Muscle layer of duodenum (tissue), 2 donors: ENCODE measurements at regions not wholly inside any gene's neighbourhood (a gene's known extent, or its start where the extent isn't known, plus 50 kb on each side); places are given as distances from the start of the nearest gene placed in this dataset.

Experiments used
- H3K27ac ChIP-seq: one replicate; pipeline ENCODE4 v1.7.0; 2013; ENCODE audit warnings: mild to moderate bottlenecking, low read length
- H3K27me3 ChIP-seq: one replicate; pipeline ENCODE4 v1.7.0; 2013; ENCODE audit warnings: low read depth, mild to moderate bottlenecking, control low read depth, low read length
- H3K36me3 ChIP-seq, 2 donors: one replicate each; pipeline ENCODE4 v1.7.0; 2013; ENCODE audit warnings: low read length in 2 of 2, control low read depth in 1 of 2, mild to moderate bottlenecking in 1 of 2; ENCODE audit not compliant: insufficient read depth in 2 of 2, control insufficient read depth in 1 of 2
- H3K4me1 ChIP-seq, 2 donors: one replicate each; pipeline ENCODE4 v1.7.0; 2013; ENCODE audit warnings: low read length in 2 of 2, mild to moderate bottlenecking in 2 of 2, control low read depth in 1 of 2, moderate library complexity in 1 of 2; ENCODE audit not compliant: insufficient read depth in 2 of 2, control insufficient read depth in 1 of 2
- H3K4me3 ChIP-seq, 2 donors: one replicate each; pipeline ENCODE4 v1.7.0; 2013; ENCODE audit warnings: low read length in 2 of 2, low read depth in 1 of 2, mild to moderate bottlenecking in 1 of 2
- H3K9me3 ChIP-seq, 2 donors: one replicate each; pipeline ENCODE4 v1.7.0; 2013; ENCODE audit warnings: low read length in 2 of 2, control low read depth in 1 of 2, mild to moderate bottlenecking in 1 of 2; ENCODE audit not compliant: control insufficient read depth in 1 of 2
- donor health status: healthy.

DNA sequence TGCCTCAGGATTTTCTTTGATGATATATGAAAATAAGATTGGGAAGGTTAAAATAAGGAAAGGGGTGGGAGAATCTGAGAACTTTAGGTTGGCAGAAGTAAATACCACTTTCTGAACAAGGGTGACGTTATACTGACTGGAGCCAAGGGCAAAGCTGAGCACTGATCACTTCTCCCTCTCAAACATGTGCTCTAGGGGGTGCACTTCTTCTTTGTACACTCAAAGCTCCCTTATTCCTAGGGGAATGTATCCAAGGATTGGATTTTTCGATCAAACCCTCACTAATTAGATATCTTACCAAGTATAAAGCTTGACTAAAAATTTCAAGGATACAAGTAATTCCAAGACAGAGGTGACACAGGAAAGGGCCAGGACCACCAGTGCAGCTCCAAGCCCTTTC is 243.9 kb upstream of the UMPS start:
- Histone ChIP-seq H3K36me3 (peaks cover 0 to 4% of the 10 kb centered on the region in 2 donors), H3K27ac (no peak overlapping the region), H3K9me3 (no peaks in the 10 kb centered on the region), H3K4me1 (no peaks in the 10 kb centered on the region), H3K4me3 (no peak overlapping the region), H3K27me3 (no peaks in the 10 kb centered on the region)

DNA sequence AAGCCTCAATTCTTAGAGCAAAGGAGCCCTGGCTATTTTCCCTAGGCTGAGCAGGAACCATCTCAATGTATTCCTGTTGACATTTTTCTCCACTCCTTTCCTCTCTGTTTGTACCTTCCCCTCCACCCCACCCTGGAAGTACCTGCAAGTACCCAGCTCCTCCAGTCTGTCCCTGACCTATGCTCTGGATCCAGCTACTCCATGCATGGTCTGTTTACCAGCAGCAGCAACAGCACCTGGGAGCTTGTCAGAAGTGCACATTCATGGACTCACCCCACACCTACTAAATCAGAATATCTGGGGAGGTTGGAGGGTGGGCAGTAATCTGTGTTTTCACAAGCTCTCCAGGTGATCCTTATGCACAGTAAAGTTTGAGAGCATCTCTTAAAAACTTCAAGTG is 240.7 kb upstream of the UMPS start:
- Histone ChIP-seq H3K4me1 (no peaks in the 10 kb centered on the region), H3K27ac (no peak overlapping the region), H3K27me3 (no peaks in the 10 kb centered on the region), H3K36me3 (no peaks in the 10 kb centered on the region), H3K9me3 (no peaks in the 10 kb centered on the region), H3K4me3 (no peak overlapping the region)

DNA sequence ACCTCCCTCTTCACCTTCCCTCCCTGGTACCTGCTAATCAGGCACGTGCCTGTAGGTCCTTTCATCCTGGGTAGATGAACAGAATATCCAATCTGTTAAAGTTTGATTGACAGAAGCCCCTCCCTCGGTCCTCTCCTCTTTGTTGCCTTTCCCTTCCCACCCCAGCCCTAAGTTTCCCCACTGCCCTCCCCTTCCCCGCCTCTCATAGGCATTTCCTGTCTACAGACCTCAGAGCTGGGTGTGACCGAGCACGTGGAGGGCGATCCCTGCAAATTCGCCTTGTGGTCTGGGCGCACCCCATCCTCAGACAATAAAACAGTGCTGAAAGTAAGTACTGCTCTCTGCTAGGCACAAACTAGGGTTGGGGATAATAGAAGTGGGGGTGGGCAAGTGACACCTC is 239.2 kb upstream of the UMPS start:
- Histone ChIP-seq H3K27me3 (no peaks in the 10 kb centered on the region), H3K9me3 (no peaks in the 10 kb centered on the region), H3K27ac (no peak overlapping the region), H3K4me3 (no peak overlapping the region), H3K36me3 (no peaks in the 10 kb centered on the region), H3K4me1 (no peaks in the 10 kb centered on the region)

DNA sequence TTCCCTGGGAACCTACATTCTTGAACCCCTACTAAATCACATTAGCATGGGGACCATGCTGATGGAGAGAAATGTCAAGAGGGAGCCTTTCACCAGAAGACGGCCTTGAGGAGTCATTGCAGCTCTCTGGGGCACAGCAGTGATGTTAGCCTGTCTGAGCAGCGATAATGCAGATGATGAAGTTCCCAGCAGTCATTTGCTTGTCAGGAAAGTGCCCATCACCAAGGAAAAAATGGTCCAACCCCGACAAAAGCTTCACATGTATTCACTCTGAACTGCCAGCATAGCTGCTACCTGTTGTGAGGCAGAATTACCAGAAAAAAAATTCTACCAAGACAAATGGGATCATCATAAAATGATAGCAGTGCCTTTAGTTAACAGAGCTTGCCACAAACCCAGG is 238.4 kb upstream of the UMPS start:
- H3K27ac ChIP-seq: no peak overlapping the region
- no peaks in the 10 kb centered on the region for H3K4me1 ChIP-seq
- H3K9me3 ChIP-seq: no peaks in the 10 kb centered on the region
- H3K4me3 ChIP-seq: no peak overlapping the region
- no peaks in the 10 kb centered on the region for H3K36me3 ChIP-seq
- no peaks in the 10 kb centered on the region for H3K27me3 ChIP-seq

DNA sequence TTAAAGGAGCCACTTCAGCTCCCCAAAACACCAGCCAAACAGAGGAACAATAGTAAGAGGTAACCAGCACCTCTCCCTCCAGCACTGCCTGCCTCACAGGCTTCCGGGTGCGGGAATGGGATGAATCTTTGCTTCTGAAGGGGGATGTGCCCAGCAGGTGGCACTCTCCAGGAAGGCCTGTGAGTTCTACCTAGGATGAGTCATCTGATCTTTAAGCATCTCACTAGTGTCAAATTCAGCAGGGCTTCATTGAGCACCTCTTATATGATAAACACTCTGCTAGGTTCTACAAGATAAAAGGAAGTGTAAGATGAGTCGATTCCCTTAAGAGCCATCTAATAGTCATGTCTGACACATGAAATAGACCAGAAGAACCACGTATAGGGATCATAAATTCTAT is 237.4 kb upstream of the UMPS start:
- Histone ChIP-seq H3K36me3 (no peaks in the 10 kb centered on the region), H3K4me1 (no peaks in the 10 kb centered on the region)

DNA sequence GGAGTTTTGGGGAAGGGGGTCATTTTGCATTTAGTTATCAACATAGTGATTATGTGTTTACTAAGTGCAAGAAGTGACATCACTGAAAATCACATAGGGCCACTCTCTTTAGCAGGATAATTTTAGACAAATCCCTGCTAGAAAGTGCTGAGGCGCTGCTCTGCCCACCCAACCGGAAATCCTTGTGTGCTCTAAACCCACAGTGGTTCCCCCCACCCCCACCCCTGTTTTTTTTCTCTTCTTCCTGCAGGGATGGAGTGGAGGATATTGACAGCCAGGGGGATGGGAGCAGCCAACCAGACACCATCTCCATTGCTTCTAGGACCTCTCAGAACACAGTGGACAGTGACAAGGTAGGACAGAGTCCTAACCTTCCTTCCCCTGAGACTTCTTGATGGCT is 234.2 kb upstream of the UMPS start:
- Histone ChIP-seq H3K36me3 (no peaks in the 10 kb centered on the region), H3K4me3 (no peak overlapping the region), H3K27ac (no peak overlapping the region), H3K4me1 (no peaks in the 10 kb centered on the region), H3K27me3 (no peaks in the 10 kb centered on the region), H3K9me3 (no peaks in the 10 kb centered on the region)

More for the DNA sequence above, 237.4 kb upstream of the UMPS start:
- no peak overlapping the region for H3K27ac ChIP-seq
- H3K9me3 ChIP-seq: no peaks in the 10 kb centered on the region
- no peak overlapping the region for H3K4me3 ChIP-seq
- no peaks in the 10 kb centered on the region for H3K27me3 ChIP-seq

DNA sequence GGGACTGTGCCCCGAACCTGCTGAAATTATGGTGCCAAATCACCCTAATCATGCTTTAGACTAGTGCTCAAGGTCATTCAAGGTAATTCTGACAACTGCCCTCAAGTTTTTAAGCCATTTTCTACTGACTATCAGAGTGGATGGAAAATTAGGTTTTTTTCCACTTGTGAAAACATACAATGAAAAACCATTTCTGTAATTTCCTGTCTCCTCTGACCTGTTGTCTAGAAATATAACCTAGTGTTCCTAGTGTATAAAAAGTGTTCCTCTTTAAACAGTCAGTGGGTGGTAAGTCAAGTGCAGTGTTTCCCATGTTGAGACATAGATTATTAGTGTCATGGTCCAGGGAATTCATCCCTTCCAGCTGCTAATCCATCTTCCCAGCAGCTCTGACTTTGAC is 232.8 kb upstream of the UMPS start:
- Histone ChIP-seq H3K36me3 (no peaks in the 10 kb centered on the region), H3K9me3 (no peaks in the 10 kb centered on the region), H3K4me3 (no peak overlapping the region), H3K27ac (no peak overlapping the region), H3K4me1 (no peaks in the 10 kb centered on the region), H3K27me3 (no peaks in the 10 kb centered on the region)

DNA sequence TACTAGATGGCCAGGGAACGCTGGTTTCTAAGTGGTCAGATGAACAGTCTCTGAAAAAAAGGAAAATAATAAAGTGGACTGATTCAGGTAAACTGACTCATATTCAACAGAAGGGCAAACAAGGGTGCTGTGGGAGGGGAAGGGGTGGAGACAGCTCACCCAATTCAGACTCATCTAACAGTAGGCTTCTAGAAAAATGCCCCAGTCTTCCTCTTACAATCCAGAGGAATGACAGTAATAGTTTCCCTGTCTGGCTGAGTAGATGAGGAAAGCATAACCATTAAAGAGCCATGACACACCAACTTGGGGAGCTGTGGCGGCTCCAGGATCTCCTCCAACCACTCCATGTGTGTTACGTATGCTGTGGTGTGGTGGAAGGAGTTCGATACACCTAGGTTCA is 231.4 kb upstream of the UMPS start:
- Histone ChIP-seq H3K4me1 (no peaks in the 10 kb centered on the region), H3K4me3 (no peak overlapping the region), H3K27ac (no peak overlapping the region), H3K27me3 (no peaks in the 10 kb centered on the region), H3K9me3 (no peaks in the 10 kb centered on the region), H3K36me3 (no peaks in the 10 kb centered on the region)

DNA sequence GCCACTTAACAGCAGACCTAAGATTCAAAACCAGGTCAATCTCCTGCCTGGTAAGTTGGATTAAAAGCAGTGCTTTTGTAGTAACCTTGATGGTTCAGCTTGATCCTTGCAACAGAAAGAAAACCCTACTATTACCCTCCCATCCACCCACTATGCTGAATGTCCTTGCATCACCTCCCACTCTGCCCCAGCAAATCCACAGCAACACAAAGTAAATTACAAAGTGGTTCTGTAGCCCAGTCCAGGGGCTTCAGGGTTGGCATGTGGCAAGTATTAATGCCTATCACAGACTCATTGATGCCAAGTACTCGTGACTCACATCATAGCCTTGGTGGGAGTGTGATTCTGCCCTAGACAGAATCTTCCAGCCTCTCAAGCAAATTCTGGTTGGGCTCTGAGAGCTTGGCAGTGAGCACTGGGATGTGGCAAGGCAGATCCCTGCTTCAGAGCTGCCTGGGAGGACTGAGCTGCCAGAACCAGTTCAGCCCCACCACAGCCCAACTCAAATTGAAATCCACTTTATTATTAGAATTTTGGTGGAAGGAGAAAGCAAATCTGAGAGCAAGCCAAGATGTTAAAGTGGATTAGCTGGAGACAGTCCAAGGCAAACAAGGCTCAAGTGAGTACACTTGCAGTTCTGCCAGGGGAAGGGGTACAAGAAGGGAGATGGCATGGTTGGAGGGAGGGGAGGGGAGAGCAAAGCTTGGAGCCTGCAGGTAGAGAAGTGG is 225.8 kb upstream of the UMPS start:
- Histone ChIP-seq H3K9me3 (no peaks in the 10 kb centered on the region), H3K27me3 (no peaks in the 10 kb centered on the region), H3K27ac (no peak overlapping the region), H3K4me1 (no peaks in the 10 kb centered on the region), H3K4me3 (no peak overlapping the region), H3K36me3 (no peaks in the 10 kb centered on the region)

DNA sequence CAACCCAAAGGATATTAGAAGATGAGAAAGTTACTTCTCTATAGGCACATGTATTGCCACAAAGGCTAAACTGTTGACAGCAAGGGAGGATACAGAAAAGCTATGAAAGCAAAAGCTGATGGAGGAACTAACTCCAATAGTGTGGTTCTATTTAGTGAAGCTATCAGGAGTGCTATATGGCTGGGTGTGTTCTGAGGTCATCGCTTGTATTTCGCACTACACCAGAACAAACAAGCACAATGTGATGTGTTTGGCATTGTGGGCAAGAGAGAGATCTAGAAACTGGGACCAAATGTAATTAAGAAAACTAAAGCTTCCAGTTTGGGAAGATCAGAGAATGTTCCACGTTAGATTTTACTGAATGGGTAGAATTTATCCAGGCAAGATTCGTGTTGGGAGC is 220.4 kb upstream of the UMPS start:
- Histone ChIP-seq H3K27ac (no peak overlapping the region), H3K4me1 (no peaks in the 10 kb centered on the region), H3K4me3 (no peak overlapping the region), H3K36me3 (no peaks in the 10 kb centered on the region), H3K9me3 (no peaks in the 10 kb centered on the region), H3K27me3 (no peaks in the 10 kb centered on the region)

DNA sequence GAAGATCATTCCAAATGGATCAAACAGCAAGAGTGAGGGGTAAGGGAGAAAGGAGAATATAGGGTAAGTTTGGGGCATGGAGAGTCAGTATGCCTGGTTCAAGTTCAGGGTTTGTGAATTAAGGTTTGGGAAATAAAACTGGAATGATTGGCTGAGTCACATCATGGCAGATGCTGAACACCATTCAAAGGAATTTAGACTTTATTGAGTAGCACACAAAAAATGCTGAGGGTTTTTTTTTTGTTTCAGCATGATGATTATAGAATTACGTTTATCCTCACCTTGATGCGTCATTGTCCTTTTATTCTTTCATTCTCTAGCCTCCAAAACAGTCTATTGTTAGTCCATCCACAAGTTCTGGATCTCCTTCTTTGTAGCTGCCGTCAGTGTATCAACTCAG is 220.0 kb upstream of the UMPS start:
- Histone ChIP-seq H3K4me1 (no peaks in the 10 kb centered on the region), H3K27me3 (no peaks in the 10 kb centered on the region), H3K27ac (no peak overlapping the region), H3K9me3 (no peaks in the 10 kb centered on the region), H3K4me3 (no peak overlapping the region), H3K36me3 (no peaks in the 10 kb centered on the region)

DNA sequence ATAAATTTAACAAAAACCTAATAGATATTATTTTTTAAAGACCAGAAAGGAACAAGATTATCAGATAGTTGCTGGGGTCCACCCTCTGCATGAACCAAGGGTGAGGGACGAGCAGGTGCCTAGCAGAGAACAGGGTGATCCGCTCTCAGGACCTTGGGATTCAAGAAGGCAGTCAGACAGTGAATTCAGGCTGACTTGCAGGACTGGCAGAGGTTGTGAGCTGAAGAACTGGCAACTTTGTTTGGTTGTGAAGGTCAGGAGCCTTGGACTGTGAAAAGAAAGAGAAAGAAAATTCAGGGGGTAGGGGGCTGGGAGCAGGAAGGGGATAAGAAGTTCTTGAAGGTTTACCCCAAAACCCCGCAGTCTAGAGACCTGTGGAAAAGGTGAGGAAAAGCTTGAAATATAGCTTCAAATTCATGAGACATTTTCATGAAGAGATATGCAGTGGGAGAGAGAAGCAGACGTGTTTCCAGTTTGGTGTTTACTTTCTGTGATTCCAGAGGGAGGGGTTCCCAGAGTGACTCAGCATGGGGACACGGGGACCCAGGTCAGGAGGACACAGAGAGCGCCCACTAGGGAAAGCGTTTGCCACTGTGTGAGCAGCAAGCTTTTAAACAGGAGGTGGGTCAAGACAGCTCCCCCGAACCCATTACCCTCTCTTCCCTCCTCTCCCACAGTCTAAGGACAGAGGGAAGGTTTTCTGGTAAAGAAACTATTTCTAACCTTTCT is 217.2 kb upstream of the UMPS start:
- Histone ChIP-seq H3K27me3 (no peaks in the 10 kb centered on the region), H3K4me1 (no peaks in the 10 kb centered on the region), H3K36me3 (no peaks in the 10 kb centered on the region), H3K9me3 (no peaks in the 10 kb centered on the region), H3K4me3 (no peak overlapping the region), H3K27ac (no peak overlapping the region)
